ENCODE measurements at regions not wholly inside any gene's neighbourhood (a gene's known extent, or its start where the extent isn't known, plus 50 kb on each side); places are given as distances from the start of the nearest gene placed in this dataset.

DNA sequence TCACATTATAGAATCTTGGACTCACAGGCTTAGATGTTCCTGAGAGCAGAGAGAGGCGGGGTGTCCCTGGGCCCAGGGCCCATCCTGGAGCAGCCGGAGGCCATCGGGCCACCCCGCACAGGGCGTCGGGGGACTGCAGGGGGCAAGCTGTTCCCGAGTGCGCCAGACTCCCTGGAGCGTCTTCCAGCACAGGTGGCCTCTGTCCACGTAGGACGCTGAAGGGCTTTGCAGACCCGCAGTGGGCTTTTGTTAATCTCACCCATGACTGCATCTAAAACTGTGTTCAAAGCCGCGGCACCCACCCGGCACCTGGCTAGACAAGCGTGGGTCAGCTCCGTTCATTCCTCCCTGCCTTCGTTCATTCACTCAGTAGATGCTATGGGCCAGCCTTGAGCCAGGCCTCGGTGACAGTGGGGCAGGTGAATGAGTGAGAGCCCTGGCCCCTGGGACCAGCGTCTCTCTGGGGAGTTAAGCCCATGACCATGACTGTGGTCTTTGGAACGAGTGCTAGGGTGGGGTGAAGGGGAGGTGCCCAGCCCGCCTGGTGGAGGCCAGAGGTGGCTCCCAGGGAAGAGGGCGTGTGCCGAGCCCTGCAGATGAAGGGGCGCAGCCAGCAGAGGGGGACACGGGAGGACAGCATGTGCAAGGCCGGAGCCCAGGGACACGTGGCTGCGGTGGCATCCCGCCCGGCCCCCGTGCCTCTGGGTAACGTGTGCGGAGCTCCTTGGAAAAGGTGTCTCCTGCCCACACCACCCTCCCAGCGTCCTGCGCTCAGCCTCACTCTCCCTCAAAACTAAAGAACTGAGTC is 98.3 kb downstream of the HMX1 start:
- DNase-seq: no peak

DNA sequence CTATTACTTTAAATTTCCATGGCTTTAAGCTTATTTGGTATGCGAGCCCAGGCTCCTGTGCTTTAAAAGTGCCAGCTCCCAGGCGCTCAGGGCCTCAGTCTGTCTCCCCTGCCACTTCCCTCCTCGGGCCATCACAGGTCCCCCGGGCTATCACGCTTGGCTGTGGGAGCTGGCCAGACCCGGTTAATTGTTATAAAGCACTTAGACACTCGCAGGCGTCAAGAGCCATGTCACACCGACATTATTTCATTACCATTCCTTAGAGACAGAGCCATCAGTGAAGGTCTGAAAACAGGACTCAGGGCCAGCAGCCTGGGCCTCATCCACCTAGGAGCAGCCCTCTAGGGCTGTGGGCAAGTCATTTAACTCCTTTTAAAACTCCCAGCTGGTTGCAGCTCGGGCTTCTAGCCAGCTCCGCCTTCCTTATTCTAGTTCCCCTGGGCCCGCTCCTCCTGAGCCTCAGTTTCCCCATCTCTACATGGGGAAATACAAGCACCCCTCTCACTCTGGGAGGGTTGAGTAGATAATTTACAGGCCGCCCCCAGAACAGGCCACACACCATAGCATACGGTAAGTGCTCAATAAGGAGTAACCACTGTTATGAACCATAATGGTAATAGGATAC is 99.0 kb downstream of the HMX1 start:
- no peak for DNase-seq

DNA sequence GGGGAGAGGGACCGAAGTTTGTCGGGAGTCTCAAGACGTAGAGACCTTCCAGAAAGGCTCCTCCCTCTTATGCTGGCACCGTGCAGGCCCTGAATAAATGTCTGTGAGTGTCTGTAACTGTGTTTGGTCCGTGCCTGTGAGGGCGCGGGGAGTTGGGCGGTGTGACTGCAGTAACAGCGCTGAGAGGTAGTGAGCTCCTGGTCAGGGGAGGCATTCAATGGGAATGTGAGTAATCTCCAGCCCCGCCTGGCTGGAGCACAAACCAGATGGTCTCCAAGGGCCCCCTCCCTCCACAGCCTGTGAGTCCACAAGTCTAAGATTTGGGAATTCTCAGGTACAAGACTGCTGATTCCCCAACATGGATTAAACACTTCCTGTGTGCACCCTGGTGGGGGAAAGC is 100.0 kb downstream of the HMX1 start:
- no peak for DNase-seq

DNA sequence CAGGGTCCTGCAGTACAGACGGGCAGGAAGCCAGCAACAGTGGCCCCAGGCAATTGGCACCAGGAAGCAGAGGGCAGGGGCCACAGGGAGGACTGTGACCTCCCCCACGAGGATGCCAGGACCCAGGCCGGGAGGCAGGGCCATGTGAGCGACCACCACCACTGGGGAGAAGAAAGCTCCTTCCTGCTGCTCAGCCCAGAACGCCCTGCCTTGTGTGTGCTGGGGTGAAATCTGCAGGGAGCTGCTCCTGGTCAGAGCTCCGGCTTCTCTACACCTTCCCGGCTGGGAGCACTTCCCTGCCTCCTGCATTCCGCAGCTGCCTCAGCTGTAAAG is 100.4 kb downstream of the HMX1 start:
- no peak for DNase-seq

DNA sequence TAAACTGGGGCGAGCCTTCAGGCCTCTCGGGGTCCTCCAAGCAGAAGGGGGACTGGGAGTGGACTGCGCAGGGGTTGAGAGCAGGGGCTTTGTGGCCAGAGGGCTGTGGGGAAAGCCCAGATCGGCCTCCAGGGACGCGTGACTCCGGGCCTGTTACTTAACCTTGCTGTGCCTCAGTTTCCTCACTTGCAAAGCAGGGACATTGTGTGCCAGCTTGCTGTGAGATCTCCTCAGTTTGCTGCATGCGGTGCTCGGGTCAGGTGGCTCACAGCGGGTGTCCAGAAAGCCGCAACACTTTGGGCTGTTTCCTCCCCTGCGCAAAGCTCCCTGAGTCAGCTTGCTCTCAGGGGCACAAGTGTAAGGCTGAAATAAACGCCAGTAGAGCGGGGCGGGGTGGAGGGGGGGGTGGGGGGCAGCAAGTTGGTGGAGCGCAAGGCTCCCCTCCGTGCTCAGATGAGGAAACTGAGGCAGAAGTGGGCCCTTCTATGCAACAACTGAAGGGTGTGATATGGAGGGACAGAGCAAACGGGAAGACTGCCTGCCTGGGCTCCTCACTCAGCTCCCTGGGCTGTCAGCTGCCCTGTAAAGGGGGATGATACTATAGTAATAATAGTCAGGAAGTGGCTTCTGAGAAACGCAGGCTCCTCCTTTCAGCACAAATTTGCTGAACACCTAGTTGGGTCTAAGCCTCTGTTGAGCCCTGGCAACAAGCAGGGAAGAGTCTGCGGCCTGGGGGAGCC is 101.0 kb downstream of the HMX1 start:
- DNase-seq: no peak

DNA sequence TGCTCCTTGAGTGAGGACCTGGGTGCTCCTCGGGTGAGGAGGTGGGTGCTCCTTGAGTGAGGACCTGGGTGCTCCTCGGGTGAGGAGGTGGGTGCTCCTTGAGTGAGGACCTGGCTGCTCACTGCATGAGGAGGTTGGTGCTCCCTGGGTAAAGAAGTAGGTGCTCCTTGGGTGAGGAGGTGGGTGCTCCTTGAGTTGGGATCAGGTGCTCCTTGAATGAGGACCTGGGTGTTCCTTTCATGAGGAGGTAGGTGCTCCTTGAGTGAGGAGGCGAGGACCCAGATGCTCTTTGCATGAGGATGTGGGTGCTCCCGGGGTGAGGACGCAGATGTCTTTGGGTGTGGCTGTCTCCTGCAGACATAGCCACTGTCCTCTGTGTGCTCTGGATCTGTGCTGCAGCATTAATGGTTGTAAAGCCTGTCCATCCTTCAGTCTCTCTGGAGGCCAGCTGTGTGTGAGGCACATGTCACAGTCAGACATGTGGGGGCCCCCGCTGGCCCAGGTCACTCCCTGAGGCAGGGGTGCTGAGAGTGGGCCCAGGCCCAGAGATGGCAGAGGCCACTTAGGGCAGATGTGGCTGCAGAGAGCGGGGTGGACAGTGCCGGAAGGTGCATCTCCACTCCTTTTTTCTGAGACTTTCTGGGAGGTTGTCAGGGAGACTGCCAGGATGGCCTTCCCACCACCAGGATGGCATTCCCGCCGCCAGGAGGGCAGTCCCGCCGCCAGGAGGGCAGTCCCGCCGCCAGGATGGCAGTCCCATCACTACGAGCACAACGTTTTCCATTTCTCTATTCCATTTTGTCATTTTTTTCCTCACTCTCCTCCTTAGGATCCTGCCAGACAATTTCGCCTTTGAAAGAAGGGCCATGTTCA is 101.8 kb downstream of the HMX1 start:
- no peak for DNase-seq

DNA sequence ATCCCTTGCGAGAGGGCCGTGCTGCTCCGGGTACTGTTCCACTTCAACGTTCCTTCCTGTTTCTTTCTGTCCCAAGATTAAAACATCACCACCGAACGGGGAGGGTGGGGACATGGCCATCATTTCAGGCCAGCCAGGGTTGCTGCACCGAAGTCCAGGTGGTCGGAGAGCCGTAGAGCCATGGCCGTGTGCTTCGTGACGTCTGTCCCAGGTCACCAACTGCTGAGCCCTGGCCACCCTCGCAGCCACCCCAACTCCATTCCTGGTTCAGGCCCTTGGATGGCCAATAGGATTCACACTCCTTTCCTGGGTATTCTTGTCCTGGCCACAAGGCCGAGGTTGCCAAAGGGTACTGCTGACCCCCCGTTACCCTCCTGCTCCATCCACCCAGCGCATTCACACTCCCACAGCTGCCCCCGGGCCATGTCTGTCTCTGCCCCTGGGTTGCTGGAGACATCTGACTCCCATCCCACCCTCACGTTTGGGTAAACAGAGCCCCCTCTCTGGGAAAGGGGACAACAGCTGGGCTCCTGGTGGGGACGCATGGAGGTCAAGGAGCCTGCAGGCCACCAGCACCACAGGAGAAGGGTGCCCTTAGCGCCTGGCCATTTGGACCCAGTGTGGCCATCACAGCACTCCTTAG is 103.2 kb downstream of the HMX1 start:
- no peak for DNase-seq

DNA sequence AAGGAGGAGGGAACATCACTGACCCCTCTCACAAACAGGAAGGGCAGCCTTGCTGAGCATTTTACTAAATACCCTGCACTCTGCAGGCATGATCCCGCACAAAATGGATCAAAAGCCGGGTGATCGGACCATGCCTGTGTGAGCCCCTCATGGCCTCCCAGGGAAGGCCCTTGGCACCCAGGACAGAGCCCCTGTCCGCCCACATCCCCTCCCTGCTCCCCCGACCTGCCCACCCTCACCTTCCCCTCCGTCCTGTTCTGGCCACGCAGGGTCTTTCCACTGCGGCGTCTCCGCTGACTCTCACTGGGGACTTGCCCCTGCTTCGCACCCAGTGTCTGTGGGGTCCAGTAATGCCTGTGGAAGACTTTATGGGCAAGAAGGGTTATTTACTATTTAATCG is 105.0 kb downstream of the HMX1 start:
- DNase-seq: no peak

DNA sequence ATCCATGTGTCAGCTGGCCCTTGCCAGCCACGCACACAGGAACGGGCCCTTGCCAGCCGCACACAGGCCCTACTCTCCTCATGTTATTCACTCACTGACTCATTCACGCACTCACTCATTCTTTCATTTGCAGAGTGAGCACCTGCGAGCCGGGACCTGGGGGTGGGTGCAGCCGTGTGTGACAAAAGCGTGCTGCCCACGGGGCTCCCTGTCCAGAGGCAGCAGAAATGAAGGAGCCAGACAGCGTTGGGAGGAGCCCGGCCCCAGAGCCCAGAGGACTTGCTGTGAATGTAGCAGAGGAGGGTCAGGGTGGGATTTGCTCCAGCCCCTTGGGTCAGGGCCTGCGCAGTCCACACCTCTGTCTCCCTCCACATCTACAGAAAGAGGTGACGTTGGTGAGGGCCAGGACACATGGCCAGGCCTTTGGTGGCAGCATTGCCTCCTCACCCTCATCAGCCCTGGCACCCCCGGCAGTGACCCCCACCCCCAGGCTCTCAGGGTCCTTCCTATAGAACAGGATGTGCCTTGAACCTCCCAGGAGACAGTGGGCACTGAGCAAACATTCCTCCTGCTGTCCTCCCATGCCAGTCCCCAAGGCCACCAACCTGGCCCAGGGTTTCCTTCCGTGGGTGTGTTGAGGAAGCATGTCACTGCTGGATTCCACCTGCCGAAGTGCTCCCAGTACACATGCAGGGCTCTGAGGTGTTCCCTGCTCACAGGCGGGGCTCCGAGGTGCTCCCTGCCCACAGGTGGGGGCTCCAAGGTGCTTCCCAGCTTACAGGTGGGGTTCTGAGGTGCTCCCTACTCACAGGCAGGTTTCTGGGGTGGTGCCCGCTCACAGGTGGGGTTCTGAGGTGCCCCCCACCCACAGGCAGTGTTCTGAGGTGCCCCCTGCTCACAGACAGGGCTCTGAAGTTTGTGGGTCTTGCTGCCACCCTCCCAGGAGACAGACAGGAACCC is 105.7 kb downstream of the HMX1 start:
- DNase-seq: no peak

DNA sequence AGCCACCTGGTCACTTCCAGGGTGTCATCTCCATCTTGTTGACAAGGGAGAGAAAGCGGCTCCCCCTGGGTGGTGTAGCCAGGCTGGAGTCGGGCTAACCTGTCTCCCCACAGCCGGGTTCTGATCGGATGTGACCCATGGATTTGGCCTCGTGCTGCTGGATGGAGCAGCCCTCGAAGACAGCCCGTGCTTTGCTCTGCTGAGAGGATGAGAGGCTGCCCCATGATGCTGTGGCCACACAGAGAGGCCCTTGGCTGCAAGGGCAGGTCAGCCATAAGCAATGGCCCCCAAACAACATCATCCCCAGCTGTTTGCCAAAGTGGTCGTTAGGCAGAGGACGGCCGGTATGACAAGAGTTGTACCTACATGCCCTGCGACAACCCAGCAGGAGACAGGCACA is 106.6 kb downstream of the HMX1 start:
- DNase-seq: no peak

DNA sequence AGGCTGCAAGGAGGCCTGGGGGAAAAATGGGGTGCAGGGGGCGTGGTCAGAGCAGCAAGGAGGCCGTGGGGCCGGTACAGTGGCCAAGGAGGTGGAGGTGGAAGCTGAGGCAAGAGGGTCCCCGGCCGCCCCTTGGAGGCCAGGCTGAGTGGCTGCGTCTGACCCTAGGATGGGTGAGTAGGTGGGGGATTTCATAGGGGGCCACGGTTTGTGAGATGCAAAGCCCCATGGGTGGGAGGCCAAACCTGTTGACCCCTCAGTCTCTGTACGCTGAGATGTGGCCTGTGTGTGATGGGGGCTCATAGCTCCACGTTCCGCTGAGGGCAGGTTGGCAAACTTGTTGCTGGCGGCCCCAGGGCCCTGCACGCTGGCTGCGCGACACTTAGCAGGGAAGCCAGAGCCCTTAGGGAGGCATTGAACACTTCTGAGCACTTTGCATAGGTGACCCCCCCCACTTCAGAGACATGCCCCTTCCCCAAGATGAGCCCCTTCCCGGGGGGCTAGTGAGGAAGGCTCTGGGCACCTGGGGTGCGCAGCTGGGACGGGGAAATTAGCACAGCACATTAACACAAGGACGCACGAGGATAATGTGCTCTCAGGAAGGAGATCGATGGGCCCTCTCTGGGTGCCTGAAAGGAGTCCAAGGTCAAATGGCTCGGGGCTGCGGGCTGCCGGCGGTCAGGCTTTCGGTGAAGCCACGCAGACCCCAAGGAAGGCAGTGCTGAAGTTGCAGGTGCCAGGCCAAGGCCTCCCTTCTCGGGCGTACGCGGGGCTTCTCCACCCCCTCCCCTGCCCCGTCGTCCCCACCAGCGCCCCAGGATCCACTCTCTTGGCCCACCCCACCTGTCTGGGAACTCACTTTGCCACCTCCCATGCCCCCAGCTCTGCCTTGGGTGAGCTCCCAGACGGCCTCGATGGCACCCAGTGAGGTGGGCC is 107.4 kb downstream of the HMX1 start:
- no peak for DNase-seq

DNA sequence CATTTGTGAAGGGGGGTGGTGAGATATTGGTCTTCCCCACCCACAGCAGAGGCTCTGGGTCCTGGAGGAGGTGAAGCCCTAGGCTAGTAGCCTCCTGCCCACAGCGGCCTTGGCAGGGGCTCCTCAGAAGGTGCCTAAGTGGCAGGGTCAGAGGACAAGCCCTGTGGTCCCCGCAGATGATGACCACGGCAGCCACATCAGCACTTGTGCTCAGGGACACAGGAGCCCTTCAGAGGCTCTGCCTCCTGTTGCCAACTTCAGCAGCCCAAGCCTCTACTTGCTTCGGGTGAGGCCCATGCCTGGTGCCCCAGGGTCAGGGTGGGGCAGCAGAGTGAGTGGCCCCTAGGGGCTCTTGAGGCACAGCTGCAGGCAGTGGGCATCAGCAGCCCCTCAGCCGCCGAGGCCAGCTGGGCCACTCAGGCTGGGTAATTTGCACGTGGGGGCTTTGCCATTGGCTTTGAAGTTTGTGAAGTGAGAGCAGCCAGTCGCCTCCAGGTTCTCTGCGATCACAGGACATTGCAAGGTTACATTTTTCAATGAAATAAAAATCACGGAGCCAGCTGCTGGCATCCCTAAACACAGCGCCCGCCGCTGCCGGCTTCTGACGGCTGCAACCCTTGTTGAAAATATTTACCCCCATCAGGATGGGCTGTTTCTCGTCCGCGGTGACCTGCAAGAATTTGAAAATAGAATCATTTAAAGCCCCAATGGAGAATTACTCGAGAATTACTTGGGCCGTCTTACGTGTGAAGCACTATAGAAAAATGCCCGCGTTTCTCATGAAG is 108.5 kb downstream of the HMX1 start:
- no peak for DNase-seq

DNA sequence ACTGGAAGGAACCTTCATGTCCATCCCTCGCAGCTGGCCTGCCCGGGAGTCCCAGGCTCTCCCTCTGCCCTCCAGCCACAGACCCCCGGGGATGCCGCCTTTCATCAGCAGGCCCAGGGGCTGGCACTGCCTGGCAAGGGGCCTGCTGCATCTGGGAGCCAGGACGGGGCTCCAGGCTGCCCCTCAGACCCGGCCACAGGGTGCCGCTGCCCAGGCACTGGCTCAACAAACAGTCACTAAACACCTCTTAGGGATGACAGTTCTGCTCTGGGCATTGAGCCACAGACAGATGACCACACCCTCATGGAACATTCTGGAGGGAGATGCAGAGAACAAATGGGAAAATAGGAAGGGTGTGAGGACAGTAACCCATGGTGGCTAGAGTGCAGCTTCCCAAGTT is 109.3 kb downstream of the HMX1 start:
- no peak for DNase-seq

DNA sequence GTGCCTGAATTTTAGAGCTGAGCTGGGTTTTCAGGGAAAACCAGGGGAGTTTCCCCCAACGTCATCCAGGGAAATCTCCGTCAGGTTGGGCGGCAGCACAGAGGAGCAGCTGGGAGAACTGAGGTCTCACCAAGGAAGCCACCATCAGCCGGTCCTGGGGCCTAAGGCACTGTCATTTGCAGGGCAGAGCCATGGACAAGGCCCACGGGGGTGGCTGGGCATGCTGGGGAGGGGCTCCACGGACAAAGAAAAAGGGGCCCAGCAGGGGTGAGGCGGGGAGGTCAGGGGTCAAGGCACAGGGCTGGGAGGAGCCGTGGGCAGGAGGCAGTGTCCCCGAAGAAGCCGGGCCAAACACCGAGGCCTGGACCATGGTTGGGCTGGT is 109.8 kb downstream of the HMX1 start:
- no peak for DNase-seq

DNA sequence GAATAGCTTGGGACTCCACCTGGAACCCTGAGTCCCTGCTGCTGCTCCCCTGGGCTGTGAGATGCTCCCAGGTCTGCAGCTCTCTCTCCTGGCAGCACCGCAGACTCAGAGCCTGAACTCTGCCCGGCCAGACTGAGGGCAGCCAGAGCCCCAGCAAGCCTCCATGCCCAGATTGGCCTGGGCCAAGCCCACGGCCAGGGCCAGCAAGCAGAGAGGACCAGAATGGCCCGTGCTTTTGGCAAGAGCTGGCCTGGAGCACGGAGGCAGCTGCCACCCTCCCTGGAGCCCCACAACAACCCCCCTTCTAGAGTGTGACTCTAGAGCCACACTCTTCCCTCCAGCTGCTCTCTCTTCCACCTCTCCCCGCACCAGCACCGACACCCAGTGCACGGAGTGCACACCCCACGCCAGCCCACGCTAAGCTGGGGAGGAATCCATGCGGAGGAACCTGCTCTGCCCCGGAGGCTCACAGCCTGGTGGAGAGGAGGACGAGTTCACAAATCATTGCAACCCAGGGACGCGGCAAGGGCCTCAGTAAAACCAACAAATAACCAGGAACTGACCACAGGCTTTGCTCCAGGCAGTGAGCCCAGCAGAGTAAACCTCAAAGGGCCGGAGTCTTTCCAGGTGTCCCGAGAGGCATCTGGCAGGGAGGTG is 110.3 kb downstream of the HMX1 start:
- DNase-seq: no peak

DNA sequence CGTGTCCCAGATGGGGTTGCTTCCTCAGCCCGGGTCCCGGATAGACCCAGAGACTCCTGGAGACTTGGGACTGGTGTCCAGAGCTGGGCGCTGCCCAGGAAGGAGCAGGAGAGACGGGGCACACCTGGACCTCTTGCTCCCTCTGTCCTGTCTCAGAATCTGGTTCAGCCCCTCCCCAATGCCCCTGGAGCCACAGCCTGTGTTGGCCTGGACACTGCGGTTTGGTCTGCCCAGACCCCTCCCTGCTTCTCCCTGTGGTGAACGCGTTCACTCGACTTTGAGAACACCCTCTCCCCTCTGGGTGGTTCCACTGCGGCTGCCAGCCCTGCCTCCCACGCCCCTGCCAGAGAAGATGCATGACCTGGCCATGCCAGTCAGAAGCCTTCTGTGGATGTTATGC is 111.1 kb downstream of the HMX1 start:
- DNase-seq: no peak

DNA sequence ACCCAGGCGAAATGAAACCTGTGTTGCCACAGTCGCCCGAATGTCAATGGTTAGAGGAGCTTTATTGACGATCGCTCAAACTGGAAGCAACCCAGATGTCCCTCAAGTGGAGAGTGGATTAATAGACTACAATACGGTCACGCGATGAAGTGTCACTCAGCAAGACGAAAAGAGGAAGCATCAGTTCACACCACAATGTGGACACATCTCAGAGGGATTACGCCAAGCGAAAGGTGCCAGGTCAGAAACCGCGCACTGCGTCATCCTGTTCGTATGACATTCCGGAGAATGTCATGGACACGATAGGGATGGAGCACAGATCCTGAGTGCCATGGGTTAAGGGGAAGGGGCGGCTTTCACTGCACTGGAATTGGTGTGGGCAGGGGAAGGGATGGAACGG is 111.7 kb downstream of the HMX1 start:
- DNase-seq: no peak

DNA sequence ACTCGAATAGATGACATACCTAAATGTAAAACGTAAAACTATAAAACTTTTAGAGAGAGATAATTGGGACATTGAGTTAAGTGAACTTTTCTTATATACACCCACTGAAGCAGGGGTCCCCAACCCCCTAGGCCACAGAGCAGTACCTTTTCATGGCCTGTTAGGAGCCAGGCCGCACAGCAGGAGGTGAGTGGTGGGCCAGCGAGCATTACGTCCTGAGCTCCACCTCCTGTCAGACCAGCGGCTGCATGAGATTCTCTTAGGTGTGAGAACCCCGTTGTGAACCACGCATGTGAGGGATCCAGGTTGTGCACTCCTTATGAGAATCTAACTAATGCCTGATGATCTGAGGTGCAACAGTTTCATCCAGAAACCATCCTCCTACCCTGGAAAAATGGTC is 114.8 kb downstream of the HMX1 start:
- no peak for DNase-seq

Data from hippocampal formation (tissue), 2 donors.